ENCODE measurements at regions not wholly inside any gene's neighbourhood (a gene's known extent, or its start where the extent isn't known, plus 50 kb on each side); places are given as distances from the start of the nearest gene placed in this dataset.

DNA sequence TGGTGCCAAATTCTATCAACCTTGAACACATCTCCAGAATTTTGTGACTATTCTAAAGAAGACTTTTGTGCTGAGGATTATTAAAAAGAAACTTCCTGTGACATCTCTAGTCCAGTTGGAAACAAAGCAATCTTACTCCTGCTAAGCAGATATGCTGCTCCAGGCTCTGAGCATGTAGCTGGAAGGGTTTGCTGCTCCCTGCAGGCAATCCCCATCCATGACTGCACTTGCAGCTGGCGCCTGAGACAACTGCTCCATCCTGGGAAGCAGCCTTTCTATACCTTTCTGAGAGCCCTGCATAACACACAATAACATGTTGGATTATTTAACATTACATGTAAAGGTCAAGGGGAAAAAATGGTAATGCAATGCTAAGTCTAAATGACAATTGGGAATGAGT lies 105.1 kb downstream of the NDUFA12 start:
- TF ChIP-seq, protein P1, sequence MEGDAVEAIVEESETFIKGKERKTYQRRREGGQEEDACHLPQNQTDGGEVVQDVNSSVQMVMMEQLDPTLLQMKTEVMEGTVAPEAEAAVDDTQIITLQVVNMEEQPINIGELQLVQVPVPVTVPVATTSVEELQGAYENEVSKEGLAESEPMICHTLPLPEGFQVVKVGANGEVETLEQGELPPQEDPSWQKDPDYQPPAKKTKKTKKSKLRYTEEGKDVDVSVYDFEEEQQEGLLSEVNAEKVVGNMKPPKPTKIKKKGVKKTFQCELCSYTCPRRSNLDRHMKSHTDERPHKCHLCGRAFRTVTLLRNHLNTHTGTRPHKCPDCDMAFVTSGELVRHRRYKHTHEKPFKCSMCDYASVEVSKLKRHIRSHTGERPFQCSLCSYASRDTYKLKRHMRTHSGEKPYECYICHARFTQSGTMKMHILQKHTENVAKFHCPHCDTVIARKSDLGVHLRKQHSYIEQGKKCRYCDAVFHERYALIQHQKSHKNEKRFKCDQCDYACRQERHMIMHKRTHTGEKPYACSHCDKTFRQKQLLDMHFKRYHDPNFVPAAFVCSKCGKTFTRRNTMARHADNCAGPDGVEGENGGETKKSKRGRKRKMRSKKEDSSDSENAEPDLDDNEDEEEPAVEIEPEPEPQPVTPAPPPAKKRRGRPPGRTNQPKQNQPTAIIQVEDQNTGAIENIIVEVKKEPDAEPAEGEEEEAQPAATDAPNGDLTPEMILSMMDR (IDR thresholded peaks at IDR 0.05; ENCODE audit: low read length), result no peak
- TF ChIP-seq EZH2 (IDR thresholded peaks at IDR 0.05; ENCODE audit: borderline replicate concordance, low read length), result no peak
